C4-2B (cell line): ENCODE measurements at regions not wholly inside any gene's neighbourhood (a gene's known extent, or its start where the extent isn't known, plus 50 kb on each side); places are given as distances from the start of the nearest gene placed in this dataset.

Source experiments
- ZFX ChIP-seq: fragments of 450-650 bp; IDR thresholded peaks from 2 replicates; pipeline ENCODE4 v1.6.1; 2017
- TF ChIP-seq, protein P1 (sequence below): fragments of 450-650 bp; conservative IDR thresholded peaks from 2 replicates; pipeline ENCODE4 v1.5.1; 2017; ENCODE audit warnings: mild to moderate bottlenecking

DNA sequence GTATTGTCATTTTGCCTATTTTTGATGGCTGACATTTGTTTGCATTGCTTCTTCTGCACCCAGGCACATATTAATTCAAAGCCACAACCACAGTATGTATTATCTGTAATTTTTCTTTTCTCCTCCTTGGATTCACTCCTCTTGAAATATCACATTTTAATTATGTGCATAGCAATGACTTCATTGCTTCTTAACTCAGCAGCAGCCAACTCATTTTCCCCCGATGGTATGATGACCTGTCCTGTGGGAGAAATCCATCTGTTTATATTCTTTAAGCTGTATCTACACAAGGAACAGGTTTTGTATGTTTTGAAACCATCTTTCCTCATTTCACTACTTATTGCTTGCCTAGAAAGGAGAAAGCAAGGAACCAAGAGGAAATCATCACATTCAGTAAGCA, 588.8 kb downstream of the INHBA start:
- TF ChIP-seq ZFX, result no peak
- TF ChIP-seq, protein P1, sequence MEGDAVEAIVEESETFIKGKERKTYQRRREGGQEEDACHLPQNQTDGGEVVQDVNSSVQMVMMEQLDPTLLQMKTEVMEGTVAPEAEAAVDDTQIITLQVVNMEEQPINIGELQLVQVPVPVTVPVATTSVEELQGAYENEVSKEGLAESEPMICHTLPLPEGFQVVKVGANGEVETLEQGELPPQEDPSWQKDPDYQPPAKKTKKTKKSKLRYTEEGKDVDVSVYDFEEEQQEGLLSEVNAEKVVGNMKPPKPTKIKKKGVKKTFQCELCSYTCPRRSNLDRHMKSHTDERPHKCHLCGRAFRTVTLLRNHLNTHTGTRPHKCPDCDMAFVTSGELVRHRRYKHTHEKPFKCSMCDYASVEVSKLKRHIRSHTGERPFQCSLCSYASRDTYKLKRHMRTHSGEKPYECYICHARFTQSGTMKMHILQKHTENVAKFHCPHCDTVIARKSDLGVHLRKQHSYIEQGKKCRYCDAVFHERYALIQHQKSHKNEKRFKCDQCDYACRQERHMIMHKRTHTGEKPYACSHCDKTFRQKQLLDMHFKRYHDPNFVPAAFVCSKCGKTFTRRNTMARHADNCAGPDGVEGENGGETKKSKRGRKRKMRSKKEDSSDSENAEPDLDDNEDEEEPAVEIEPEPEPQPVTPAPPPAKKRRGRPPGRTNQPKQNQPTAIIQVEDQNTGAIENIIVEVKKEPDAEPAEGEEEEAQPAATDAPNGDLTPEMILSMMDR, result no peak
